Breast epithelium (tissue), 4 donors: ENCODE measurements at regions not wholly inside any gene's neighbourhood (a gene's known extent, or its start where the extent isn't known, plus 50 kb on each side); places are given as distances from the start of the nearest gene placed in this dataset.

ENCODE experiments used
- DNase-seq, 2 donors: peaks; one replicate each; pipeline ENCODE4 v3.0.0-alpha.2; 2019; ENCODE audit warnings: low spot score in 2 of 2
- H3K27ac ChIP-seq, 2 donors: fragments of 200-600 bp; sonication (generic) in 1 of 2; one replicate each; pipeline ENCODE4 v1.5.1; 2016 to 2019; ENCODE audit warnings: mild to moderate bottlenecking in 1 of 2
- H3K27me3 ChIP-seq, 2 donors: fragments of 200-600 bp; sonication (generic) in 1 of 2; one replicate each; pipeline versions ENCODE4 v1.5.1 to v1.6.0; 2017 to 2019; ENCODE audit warnings: control low read depth in 1 of 2, mild to moderate bottlenecking in 1 of 2
- H3K36me3 ChIP-seq: fragments of 200-600 bp; one replicate; pipeline ENCODE4 v1.5.1; 2019
- H3K4me1 ChIP-seq, 2 donors: fragments of 200-600 bp; sonication (generic); one replicate each; pipeline ENCODE4 v1.5.1; 2016 to 2019; ENCODE audit warnings: control low read depth in 1 of 2
- H3K4me3 ChIP-seq, 3 donors: fragments of 200-600 bp; sonication (generic); 1 replicate in 2 of 3; 2 replicates in 1 of 3; pipeline ENCODE4 v1.5.1; 2016 to 2019; ENCODE audit warnings: mild to moderate bottlenecking in 3 of 3, moderate library complexity in 2 of 3
- H3K9me3 ChIP-seq, 2 donors: fragments of 200-600 bp; sonication (generic) in 1 of 2; one replicate each; pipeline ENCODE4 v1.5.1; 2016 to 2019; ENCODE audit warnings: control low read depth in 1 of 2
- POLR2A ChIP-seq: fragments of 450-650 bp; IDR thresholded peaks from one replicate; pipeline ENCODE4 v1.6.1; 2016; ENCODE audit warnings: antibody characterized with exemption, mild to moderate bottlenecking, moderate library complexity
- POLR2AphosphoS5 ChIP-seq, 3 donors: sonication (generic); formaldehyde crosslinking; IDR thresholded peaks; one replicate each; pipeline ENCODE4 v1.6.1; 2017; ENCODE audit warnings: antibody characterized with exemption in 3 of 3
- intact Hi-C: fragments of 100-400 bp; cut with DNase I; formaldehyde crosslinking; loops from one replicate; pipeline ENCODE4 v1.15.1; 2023; ENCODE audit warnings: low total_unique reads
- TF ChIP-seq, protein P1 (sequence below), 3 donors: fragments of 450-650 bp; IDR thresholded peaks; one replicate each; pipeline ENCODE4 v1.5.1; 2016 to 2017; ENCODE audit warnings: antibody characterized with exemption in 3 of 3, mild to moderate bottlenecking in 3 of 3, moderate library complexity in 3 of 3

DNA sequence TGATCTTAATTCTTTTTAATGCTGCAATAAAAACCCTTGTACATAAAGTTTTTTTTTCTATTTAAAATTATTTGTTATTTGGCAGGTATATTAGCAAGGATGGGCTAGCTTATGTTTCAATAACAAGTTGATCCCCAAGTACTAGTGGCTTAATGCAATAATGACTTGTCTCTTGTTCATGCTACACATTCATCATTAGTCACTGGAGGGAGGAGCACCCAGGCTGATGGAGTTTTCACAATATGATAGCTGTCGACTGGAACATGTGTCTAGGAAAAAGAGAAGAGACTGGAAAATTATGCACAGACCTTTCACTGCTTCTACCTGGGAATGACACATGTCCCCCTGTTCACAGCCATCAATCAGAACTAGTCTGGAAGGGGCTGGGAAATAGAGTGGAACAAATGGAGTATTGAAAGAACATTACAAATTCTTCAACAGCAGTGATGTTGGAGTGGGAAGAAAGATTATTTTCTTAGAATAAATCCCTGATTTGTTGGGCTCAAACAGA is 387.9 kb upstream of the RPS6KA3 start:
- Histone ChIP-seq H3K9me3 (no peaks in the 10 kb centered on the region), H3K36me3 (no peaks in the 10 kb centered on the region), H3K27ac (no peak overlapping the region), H3K4me1 (no peaks in the 10 kb centered on the region), H3K4me3 (no peak overlapping the region), H3K27me3 (peaks cover 0 to 3% of the 10 kb centered on the region in 2 donors)
- TF ChIP-seq POLR2A (no peak), POLR2AphosphoS5 (IDR thresholded peaks at IDR 0.05) (no peak)
- TF ChIP-seq, protein P1, sequence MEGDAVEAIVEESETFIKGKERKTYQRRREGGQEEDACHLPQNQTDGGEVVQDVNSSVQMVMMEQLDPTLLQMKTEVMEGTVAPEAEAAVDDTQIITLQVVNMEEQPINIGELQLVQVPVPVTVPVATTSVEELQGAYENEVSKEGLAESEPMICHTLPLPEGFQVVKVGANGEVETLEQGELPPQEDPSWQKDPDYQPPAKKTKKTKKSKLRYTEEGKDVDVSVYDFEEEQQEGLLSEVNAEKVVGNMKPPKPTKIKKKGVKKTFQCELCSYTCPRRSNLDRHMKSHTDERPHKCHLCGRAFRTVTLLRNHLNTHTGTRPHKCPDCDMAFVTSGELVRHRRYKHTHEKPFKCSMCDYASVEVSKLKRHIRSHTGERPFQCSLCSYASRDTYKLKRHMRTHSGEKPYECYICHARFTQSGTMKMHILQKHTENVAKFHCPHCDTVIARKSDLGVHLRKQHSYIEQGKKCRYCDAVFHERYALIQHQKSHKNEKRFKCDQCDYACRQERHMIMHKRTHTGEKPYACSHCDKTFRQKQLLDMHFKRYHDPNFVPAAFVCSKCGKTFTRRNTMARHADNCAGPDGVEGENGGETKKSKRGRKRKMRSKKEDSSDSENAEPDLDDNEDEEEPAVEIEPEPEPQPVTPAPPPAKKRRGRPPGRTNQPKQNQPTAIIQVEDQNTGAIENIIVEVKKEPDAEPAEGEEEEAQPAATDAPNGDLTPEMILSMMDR (IDR thresholded peaks at IDR 0.05): no peak
- DNase-seq: no peak
- intact Hi-C loops: no loop called here

GRCh38 chrX:20653070-20653469 is 386.4 kb upstream of the RPS6KA3 start:
- no peak for TF ChIP-seq POLR2A
- TF ChIP-seq, protein P1 (IDR thresholded peaks at IDR 0.05): no peak
- no peak for TF ChIP-seq POLR2AphosphoS5 (IDR thresholded peaks at IDR 0.05)
- Histone ChIP-seq H3K36me3 (no peaks in the 10 kb centered on the region), H3K27me3 (peaks cover 0 to 3% of the 10 kb centered on the region in 2 donors), H3K27ac (no peak overlapping the region), H3K4me3 (no peak overlapping the region), H3K4me1 (no peaks in the 10 kb centered on the region), H3K9me3 (no peaks in the 10 kb centered on the region)
- intact Hi-C loops: no loop called here
- DNase-seq: no peak

- Histone ChIP-seq H3K4me3 (no peak overlapping the region), H3K27me3 (peaks cover 0 to 21% of the 10 kb centered on the region in 2 donors), H3K27ac (no peak overlapping the region), H3K36me3 (no peaks in the 10 kb centered on the region), H3K4me1 (no peaks in the 10 kb centered on the region), H3K9me3 (no peaks in the 10 kb centered on the region)
- DNase-seq: no peak
- TF ChIP-seq POLR2A: no peak
- TF ChIP-seq POLR2AphosphoS5 (IDR thresholded peaks at IDR 0.05): no peak
- TF ChIP-seq, protein P1 (IDR thresholded peaks at IDR 0.05): no peak
- intact Hi-C loops: no loop called here
These were observed 375.2 kb upstream of the RPS6KA3 start for GRCh38 chrX:20641954-20642353.

- Histone ChIP-seq H3K4me1 (no peaks in the 10 kb centered on the region), H3K9me3 (no peaks in the 10 kb centered on the region), H3K27ac (no peak overlapping the region), H3K27me3 (peaks cover 0 to 21% of the 10 kb centered on the region in 2 donors), H3K36me3 (no peaks in the 10 kb centered on the region), H3K4me3 (no peak overlapping the region)
- DNase-seq: no peak
- intact Hi-C loops: no loop called here
- TF ChIP-seq, protein P1 (IDR thresholded peaks at IDR 0.05): no peak
- no peak for TF ChIP-seq POLR2AphosphoS5 (IDR thresholded peaks at IDR 0.05)
- TF ChIP-seq POLR2A: no peak
These were observed 372.4 kb upstream of the RPS6KA3 start for GRCh38 chrX:20639115-20639514.

- H3K4me1 ChIP-seq: no peaks in the 10 kb centered on the region
- no peak overlapping the region for H3K4me3 ChIP-seq
- DNase-seq: no peak
- no peaks in the 10 kb centered on the region for H3K9me3 ChIP-seq
- intact Hi-C loops: no loop called here
- no peaks in the 10 kb centered on the region for H3K36me3 ChIP-seq
- TF ChIP-seq, protein P1 (IDR thresholded peaks at IDR 0.05): no peak
- TF ChIP-seq POLR2A (no peak), POLR2AphosphoS5 (IDR thresholded peaks at IDR 0.05) (no peak)
- H3K27ac ChIP-seq: no peak overlapping the region
- H3K27me3 ChIP-seq: peaks cover 0 to 14% of the 10 kb centered on the region in 2 donors
These were observed 370.6 kb upstream of the RPS6KA3 start for GRCh38 chrX:20637351-20637750.
